Vagina (tissue), 2 donors: ENCODE measurements at regions not wholly inside any gene's neighbourhood (a gene's known extent, or its start where the extent isn't known, plus 50 kb on each side); places are given as distances from the start of the nearest gene placed in this dataset.

Source experiments
- DNase-seq, 2 donors: peaks; one replicate each; pipeline ENCODE4 v3.0.0-alpha.2; 2017; ENCODE audit errors: extremely low spot score in 2 of 2
- H3K27ac ChIP-seq: fragments of 200-600 bp; sonication (generic); one replicate; pipeline ENCODE4 v1.5.1; 2019
- H3K27me3 ChIP-seq: fragments of 200-600 bp; sonication (generic); one replicate; pipeline ENCODE4 v1.5.1; 2019
- H3K36me3 ChIP-seq, 2 donors: fragments of 200-600 bp; sonication (generic); one replicate each; pipeline ENCODE4 v1.5.1; 2017 to 2019
- H3K4me1 ChIP-seq: fragments of 200-600 bp; sonication (generic); one replicate; pipeline ENCODE4 v1.5.1; 2019
- H3K4me3 ChIP-seq, 2 donors: fragments of 200-600 bp; sonication (generic); 1 replicate in 1 of 2; 2 replicates in 1 of 2; pipeline ENCODE4 v1.5.1; 2016 to 2019
- H3K9me3 ChIP-seq: fragments of 200-600 bp; sonication (generic); one replicate; pipeline ENCODE4 v1.5.1; 2019
- POLR2A ChIP-seq, 2 donors: fragments of 450-650 bp; IDR thresholded peaks; one replicate each; pipeline ENCODE4 v1.6.1; 2017; ENCODE audit warnings: antibody characterized with exemption in 2 of 2, mild to moderate bottlenecking in 2 of 2, moderate library complexity in 2 of 2
- POLR2AphosphoS5 ChIP-seq, 2 donors: sonication (generic); formaldehyde crosslinking; IDR thresholded peaks; one replicate each; pipeline ENCODE4 v1.9.0; 2017; ENCODE audit warnings: antibody characterized with exemption in 2 of 2, mild to moderate bottlenecking in 2 of 2, low read depth in 1 of 2; ENCODE audit not compliant: insufficient read depth in 1 of 2
- intact Hi-C: fragments of 100-400 bp; cut with DNase I; formaldehyde crosslinking; loops from one replicate; pipeline ENCODE4 v1.15.1; 2023
- TF ChIP-seq, protein P1 (sequence below), 3 experiments: fragments of 450-650 bp in 2 of 3; fragments of 200-600 bp in 1 of 3; sonication (generic) in 1 of 3; IDR thresholded peaks; one replicate each; pipeline ENCODE4 v1.5.1; 2017 to 2019; ENCODE audit warnings: antibody characterized with exemption in 3 of 3, mild to moderate bottlenecking in 2 of 3, moderate library complexity in 2 of 3

DNA sequence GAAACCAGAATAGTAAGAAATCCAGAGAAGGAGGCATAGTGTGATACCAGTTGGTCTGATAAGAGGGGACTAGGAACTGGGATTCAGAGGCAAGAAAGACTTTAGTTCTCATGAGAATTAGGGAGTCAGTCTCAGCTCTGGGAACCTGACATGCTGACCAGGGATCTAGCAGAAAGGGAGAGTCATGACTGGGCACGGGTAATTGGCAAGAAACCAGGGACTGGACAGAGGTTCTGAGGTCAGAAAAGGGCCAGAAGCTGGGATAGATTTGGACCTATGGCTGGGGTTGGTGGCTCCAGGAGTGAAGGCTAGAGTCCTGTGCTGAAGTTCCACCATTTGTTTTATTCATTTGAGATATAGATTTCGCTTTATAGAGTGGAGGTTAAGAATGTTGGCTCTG, 110.2 kb upstream of the C1GALT1C1 start:
- Histone ChIP-seq H3K27me3 (no peaks in the 10 kb centered on the region), H3K27ac (no peak overlapping the region), H3K9me3 (no peaks in the 10 kb centered on the region), H3K4me3 (no peak overlapping the region), H3K4me1 (no peaks in the 10 kb centered on the region), H3K36me3 (no peaks in the 10 kb centered on the region)
- intact Hi-C loops = no loop called here
- TF ChIP-seq POLR2A (IDR thresholded peaks at IDR 0.05) = no peak
- TF ChIP-seq, protein P1, sequence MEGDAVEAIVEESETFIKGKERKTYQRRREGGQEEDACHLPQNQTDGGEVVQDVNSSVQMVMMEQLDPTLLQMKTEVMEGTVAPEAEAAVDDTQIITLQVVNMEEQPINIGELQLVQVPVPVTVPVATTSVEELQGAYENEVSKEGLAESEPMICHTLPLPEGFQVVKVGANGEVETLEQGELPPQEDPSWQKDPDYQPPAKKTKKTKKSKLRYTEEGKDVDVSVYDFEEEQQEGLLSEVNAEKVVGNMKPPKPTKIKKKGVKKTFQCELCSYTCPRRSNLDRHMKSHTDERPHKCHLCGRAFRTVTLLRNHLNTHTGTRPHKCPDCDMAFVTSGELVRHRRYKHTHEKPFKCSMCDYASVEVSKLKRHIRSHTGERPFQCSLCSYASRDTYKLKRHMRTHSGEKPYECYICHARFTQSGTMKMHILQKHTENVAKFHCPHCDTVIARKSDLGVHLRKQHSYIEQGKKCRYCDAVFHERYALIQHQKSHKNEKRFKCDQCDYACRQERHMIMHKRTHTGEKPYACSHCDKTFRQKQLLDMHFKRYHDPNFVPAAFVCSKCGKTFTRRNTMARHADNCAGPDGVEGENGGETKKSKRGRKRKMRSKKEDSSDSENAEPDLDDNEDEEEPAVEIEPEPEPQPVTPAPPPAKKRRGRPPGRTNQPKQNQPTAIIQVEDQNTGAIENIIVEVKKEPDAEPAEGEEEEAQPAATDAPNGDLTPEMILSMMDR (IDR thresholded peaks at IDR 0.05) = no peak
- no peak for TF ChIP-seq POLR2AphosphoS5 (IDR thresholded peaks at IDR 0.05; ENCODE audit: insufficient read depth in 1 of 2, low read depth in 1 of 2)
- DNase-seq = no peak

DNA sequence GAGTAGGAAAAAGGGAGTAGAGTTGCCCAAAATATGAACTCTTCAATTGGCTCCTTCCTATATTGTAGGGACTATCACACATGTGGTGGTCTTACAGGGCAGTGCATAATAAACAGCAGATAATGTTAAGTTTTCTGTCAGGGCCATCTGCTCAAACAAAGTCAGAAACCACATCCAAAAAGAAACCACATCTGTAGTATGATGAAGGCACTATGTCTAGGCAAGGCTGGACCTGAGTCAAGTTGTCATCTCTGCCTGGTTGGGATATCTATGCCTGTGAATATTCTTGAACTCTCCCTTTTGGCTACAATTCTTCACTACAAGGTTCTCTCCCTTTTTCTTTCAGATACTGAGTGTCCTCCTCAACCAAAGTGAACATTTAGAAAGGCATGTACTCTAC, 109.4 kb upstream of the C1GALT1C1 start:
- no peaks in the 10 kb centered on the region for H3K4me1 ChIP-seq
- no peak for TF ChIP-seq POLR2A (IDR thresholded peaks at IDR 0.05)
- no peaks in the 10 kb centered on the region for H3K36me3 ChIP-seq
- intact Hi-C loops = no loop called here
- DNase-seq = no peak
- no peaks in the 10 kb centered on the region for H3K27me3 ChIP-seq
- H3K9me3 ChIP-seq = no peaks in the 10 kb centered on the region
- no peak overlapping the region for H3K4me3 ChIP-seq
- no peak overlapping the region for H3K27ac ChIP-seq

DNA sequence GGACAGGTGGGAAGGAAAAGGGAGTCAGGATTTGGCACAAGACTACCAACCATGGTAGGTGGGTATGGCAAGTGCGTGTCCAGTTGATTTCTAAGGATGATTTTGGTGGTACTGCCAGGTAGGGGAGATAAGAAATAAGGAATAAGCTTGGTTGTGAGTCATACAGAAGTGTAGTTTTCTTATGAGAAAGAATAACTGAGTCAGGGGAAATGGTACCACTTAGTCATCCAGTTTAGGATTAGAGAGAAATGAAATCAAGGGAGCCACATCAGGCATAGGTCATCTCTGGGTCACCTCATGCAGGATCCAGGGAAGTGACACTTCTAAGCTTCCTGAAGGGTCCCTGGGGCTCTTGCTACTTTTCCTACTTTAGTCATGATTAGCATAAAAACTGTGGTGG, 107.1 kb upstream of the C1GALT1C1 start:
- H3K9me3 ChIP-seq = no peaks in the 10 kb centered on the region
- H3K4me1 ChIP-seq = no peaks in the 10 kb centered on the region
- TF ChIP-seq, protein P1 (IDR thresholded peaks at IDR 0.05) = no peak
- TF ChIP-seq POLR2A (IDR thresholded peaks at IDR 0.05) (no peak), POLR2AphosphoS5 (IDR thresholded peaks at IDR 0.05; ENCODE audit: insufficient read depth in 1 of 2, low read depth in 1 of 2) (no peak)
- H3K27me3 ChIP-seq = no peaks in the 10 kb centered on the region
- intact Hi-C loops = no loop called here
- H3K27ac ChIP-seq = no peak overlapping the region
- no peak for DNase-seq
- no peaks in the 10 kb centered on the region for H3K36me3 ChIP-seq
- no peak overlapping the region for H3K4me3 ChIP-seq

DNA sequence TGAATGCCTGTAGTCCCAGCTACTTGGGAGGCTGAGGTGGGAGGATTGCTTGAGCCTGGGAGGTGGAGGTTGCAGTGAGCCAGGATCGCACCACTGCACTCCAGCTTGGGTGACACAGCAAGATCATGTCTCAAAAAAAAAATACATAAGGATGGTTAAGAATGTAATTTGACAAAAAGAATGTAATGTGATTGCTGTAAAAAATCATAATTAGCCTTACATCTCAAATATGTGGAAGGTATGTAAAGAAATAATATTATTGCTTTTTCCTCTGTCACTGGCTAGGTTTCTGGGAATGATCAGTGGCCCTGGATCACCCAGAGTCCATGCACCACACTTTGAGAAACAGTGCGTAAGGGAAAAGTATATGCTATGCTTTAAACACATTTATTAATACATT, 106.1 kb upstream of the C1GALT1C1 start:
- no peaks in the 10 kb centered on the region for H3K27me3 ChIP-seq
- no peak for DNase-seq
- H3K27ac ChIP-seq = no peak overlapping the region
- H3K4me3 ChIP-seq = no peak overlapping the region
- no peak for TF ChIP-seq POLR2A (IDR thresholded peaks at IDR 0.05)
- no peak for TF ChIP-seq POLR2AphosphoS5 (IDR thresholded peaks at IDR 0.05; ENCODE audit: insufficient read depth in 1 of 2, low read depth in 1 of 2)
- TF ChIP-seq, protein P1 (IDR thresholded peaks at IDR 0.05) = no peak
- no peaks in the 10 kb centered on the region for H3K9me3 ChIP-seq
- intact Hi-C loops = no loop called here
- H3K36me3 ChIP-seq = no peaks in the 10 kb centered on the region
- H3K4me1 ChIP-seq = no peaks in the 10 kb centered on the region

DNA sequence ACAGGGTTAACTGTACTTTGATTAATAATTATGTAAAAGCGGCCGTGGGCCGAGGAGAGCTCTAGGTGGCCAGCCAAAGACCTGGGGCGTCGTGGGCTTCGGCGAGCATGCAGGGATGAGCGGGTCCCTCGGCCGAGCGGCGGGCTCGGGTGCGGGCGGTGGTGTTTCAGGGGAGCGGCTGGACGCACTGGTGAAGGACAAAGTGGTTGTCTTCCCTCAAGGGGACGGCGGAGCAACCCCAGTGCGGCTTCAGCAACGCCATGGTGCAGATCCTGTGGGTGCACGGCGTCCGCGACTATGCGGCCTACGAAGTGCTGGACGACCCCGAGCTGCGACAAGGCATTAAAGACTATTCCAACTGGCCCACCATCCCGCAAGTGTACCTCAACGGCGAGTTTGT, 103.0 kb upstream of the C1GALT1C1 start:
- Histone ChIP-seq H3K36me3 (no peaks in the 10 kb centered on the region), H3K27me3 (no peaks in the 10 kb centered on the region), H3K27ac (no peak overlapping the region), H3K4me1 (no peaks in the 10 kb centered on the region), H3K4me3 (no peak overlapping the region), H3K9me3 (no peaks in the 10 kb centered on the region)
- intact Hi-C loops = no loop called here
- no peak for DNase-seq
- TF ChIP-seq POLR2A (IDR thresholded peaks at IDR 0.05) (no peak), POLR2AphosphoS5 (IDR thresholded peaks at IDR 0.05; ENCODE audit: insufficient read depth in 1 of 2, low read depth in 1 of 2) (no peak)
- TF ChIP-seq, protein P1 (IDR thresholded peaks at IDR 0.05) = no peak

DNA sequence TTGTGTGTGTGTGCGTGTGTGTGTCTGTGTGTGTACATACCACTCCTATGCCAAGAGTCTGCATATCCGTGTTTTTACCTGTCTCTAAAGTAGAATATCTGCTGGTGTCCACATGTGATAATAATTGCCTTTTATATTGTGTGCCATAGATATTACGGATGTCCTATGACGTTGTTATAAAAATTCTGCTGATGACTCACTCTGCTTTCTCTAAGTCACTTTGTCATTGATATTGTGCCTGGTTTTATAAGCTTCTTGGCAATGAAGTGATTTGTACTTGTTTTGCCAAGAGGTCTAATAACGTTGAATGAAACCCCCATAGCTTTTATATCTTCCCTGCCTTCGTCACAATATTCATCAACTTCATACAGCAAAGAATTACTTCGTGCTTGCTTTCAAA, 102.6 kb upstream of the C1GALT1C1 start:
- Histone ChIP-seq H3K4me3 (no peak overlapping the region), H3K27ac (no peak overlapping the region), H3K4me1 (no peaks in the 10 kb centered on the region), H3K27me3 (no peaks in the 10 kb centered on the region), H3K9me3 (no peaks in the 10 kb centered on the region), H3K36me3 (no peaks in the 10 kb centered on the region)
- intact Hi-C loops = no loop called here
- DNase-seq = no peak
- TF ChIP-seq POLR2A (IDR thresholded peaks at IDR 0.05) = no peak
- no peak for TF ChIP-seq POLR2AphosphoS5 (IDR thresholded peaks at IDR 0.05; ENCODE audit: insufficient read depth in 1 of 2, low read depth in 1 of 2)
- TF ChIP-seq, protein P1 (IDR thresholded peaks at IDR 0.05) = no peak
